BJ (cell line): ENCODE measurements at regions not wholly inside any gene's neighbourhood (a gene's known extent, or its start where the extent isn't known, plus 50 kb on each side); places are given as distances from the start of the nearest gene placed in this dataset.

Experiments
- CTCF ChIA-PET: fragments of 350-600 bp; formaldehyde crosslinking; extraction: SDS; loops from one replicate; lab custom pipeline; 2021; ENCODE audit warnings: antibody characterized with exemption, inconsistent platforms; lab: Yijun Ruan, JAX
- POLR2A ChIA-PET: fragments of 300-600 bp; sonication (Branson Sonifier 250); formaldehyde crosslinking; extraction: SDS; loops from one replicate; lab custom pipeline; 2021; ENCODE audit warnings: antibody characterized with exemption; lab: Charles Lee
- DNase-seq: peaks from one replicate; pipeline ENCODE4 v3.0.0-alpha.2; 2011; ENCODE audit warnings: low read depth
- H3K27me3 ChIP-seq: 2 replicates; pipeline ENCODE4 v1.6.0; 2011; ENCODE audit warnings: low read length; ENCODE audit not compliant: control insufficient read depth, insufficient read depth
- H3K36me3 ChIP-seq: 2 replicates; pipeline ENCODE4 v1.5.1; 2011; ENCODE audit warnings: low read length; ENCODE audit not compliant: control insufficient read depth, insufficient read depth
- H3K4me3 ChIP-seq: 2 replicates; pipeline ENCODE4 v1.5.1; 2011; ENCODE audit warnings: low read depth, mild to moderate bottlenecking, control low read depth, low read length
- CTCF ChIP-seq: IDR thresholded peaks from 2 replicates; pipeline ENCODE4 v1.5.1; 2011; ENCODE audit warnings: low read depth, mild to moderate bottlenecking, control low read depth, inconsistent platforms, low read length, moderate library complexity; ENCODE audit not compliant: insufficient read depth

- ChIA-PET CTCF (interaction anchor here (0.6 to 2.9 kb wide), 18 partner anchors 10 to 147 kb away, joined by 3 to 12 read pairs (median 4); no protein-coding TSS in a partner anchor), POLR2A (interaction anchor here (0.6 kb wide), 1 partner anchor 80 kb away, joined by 7 read pairs; no protein-coding TSS in a partner anchor)
- H3K36me3 ChIP-seq = no peaks in the 10 kb centered on the region
- H3K4me3 ChIP-seq = no peak overlapping the region
- H3K27me3 ChIP-seq = no peaks in the 10 kb centered on the region
- TF ChIP-seq CTCF = peak; percentile 59
- DNase-seq = peak; percentile 17
Measured at GRCh38 chr2:222797261-222797660, 63.6 kb upstream of the ACSL3 start.

GRCh38 chr2:222797871-222798270, 63.0 kb upstream of the ACSL3 start:
- CTCF ChIA-PET = interaction anchor here (0.9 to 2.9 kb wide), 9 partner anchors 10 to 109 kb away, joined by 3 to 12 read pairs (median 4); no protein-coding TSS in a partner anchor

GRCh38 chr2:222798528-222798927, 62.3 kb upstream of the ACSL3 start:
- ChIA-PET POLR2A (no interaction called here), CTCF (interaction anchor here (0.9 to 2.9 kb wide), 3 partner anchors 9 to 15 kb away, joined by 3 to 12 read pairs (median 10); no protein-coding TSS in a partner anchor)
- no peak overlapping the region for H3K4me3 ChIP-seq
- no peaks in the 10 kb centered on the region for H3K27me3 ChIP-seq
- no peaks in the 10 kb centered on the region for H3K36me3 ChIP-seq
- DNase-seq = no peak
- TF ChIP-seq CTCF = no peak

More at GRCh38 chr2:222797871-222798270, 63.0 kb upstream of the ACSL3 start:
- Histone ChIP-seq H3K27me3 (no peaks in the 10 kb centered on the region), H3K36me3 (no peaks in the 10 kb centered on the region), H3K4me3 (no peak overlapping the region)
- no peak for DNase-seq
- TF ChIP-seq CTCF = no peak
- POLR2A ChIA-PET = interaction anchor here (0.6 kb wide), 1 partner anchor 80 kb away, joined by 7 read pairs; no protein-coding TSS in a partner anchor

GRCh38 chr2:222799262-222799918, 61.4 kb upstream of the ACSL3 start:
- no peak for DNase-seq
- POLR2A ChIA-PET = no interaction called here
- H3K27me3 ChIP-seq = no peaks in the 10 kb centered on the region
- H3K4me3 ChIP-seq = no peak overlapping the region
- TF ChIP-seq CTCF = no peak
- H3K36me3 ChIP-seq = no peaks in the 10 kb centered on the region
- CTCF ChIA-PET = interaction anchor here (2.9 kb wide), 1 partner anchor 8 kb away, joined by 12 read pairs; no protein-coding TSS in a partner anchor

- ChIA-PET CTCF (no interaction called here), POLR2A (no interaction called here)
- no peak for DNase-seq
- no peak overlapping the region for H3K4me3 ChIP-seq
- H3K36me3 ChIP-seq = no peaks in the 10 kb centered on the region
- no peaks in the 10 kb centered on the region; the same call in 1 of the 2 replicates for H3K27me3 ChIP-seq
- no peak for TF ChIP-seq CTCF
Measured at GRCh38 chr2:222802514-222803196, 58.2 kb upstream of the ACSL3 start.
